ENCODE measurements at regions not wholly inside any gene's neighbourhood (a gene's known extent, or its start where the extent isn't known, plus 50 kb on each side); places are given as distances from the start of the nearest gene placed in this dataset.
"Not testable (repeated sequence)": the region's sequence is repeated elsewhere in the genome, so short reads cannot be mapped to it uniquely, and the experiment has no call there.

DNA sequence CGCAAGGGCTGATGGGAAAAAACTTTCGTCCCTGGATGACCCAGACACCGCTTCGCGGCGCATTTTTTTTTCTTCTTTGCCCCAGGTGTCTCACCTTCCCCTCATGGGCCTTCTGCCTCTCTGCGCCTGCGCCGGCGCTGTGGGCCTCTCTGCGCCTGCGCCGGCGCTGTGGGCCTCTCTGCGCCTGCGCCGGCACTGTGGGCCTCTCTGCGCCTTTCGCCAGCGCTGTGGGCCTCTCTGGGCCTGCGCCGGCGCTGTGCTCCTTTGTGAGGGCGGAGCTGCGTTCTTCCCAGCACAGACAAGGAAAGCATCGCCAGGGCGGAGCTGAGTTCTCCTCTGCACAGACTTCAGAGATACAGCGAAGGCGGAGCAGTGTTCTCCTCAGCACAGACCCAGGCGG lies 3703.0 kb upstream of the OR11H1 start:
- not testable (repeated sequence) for TF ChIP-seq EP300 (IDR thresholded peaks at IDR 0.05)
- TF ChIP-seq, protein P1, sequence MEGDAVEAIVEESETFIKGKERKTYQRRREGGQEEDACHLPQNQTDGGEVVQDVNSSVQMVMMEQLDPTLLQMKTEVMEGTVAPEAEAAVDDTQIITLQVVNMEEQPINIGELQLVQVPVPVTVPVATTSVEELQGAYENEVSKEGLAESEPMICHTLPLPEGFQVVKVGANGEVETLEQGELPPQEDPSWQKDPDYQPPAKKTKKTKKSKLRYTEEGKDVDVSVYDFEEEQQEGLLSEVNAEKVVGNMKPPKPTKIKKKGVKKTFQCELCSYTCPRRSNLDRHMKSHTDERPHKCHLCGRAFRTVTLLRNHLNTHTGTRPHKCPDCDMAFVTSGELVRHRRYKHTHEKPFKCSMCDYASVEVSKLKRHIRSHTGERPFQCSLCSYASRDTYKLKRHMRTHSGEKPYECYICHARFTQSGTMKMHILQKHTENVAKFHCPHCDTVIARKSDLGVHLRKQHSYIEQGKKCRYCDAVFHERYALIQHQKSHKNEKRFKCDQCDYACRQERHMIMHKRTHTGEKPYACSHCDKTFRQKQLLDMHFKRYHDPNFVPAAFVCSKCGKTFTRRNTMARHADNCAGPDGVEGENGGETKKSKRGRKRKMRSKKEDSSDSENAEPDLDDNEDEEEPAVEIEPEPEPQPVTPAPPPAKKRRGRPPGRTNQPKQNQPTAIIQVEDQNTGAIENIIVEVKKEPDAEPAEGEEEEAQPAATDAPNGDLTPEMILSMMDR (IDR thresholded peaks at IDR 0.05): not testable (repeated sequence)
